PFSK-1 (cell line): ENCODE measurements at regions not wholly inside any gene's neighbourhood (a gene's known extent, or its start where the extent isn't known, plus 50 kb on each side); places are given as distances from the start of the nearest gene placed in this dataset.

ENCODE experiments used
- FOXP2 ChIP-seq: optimal IDR thresholded peaks from 2 replicates; pipeline ENCODE3; 2011; ENCODE audit warnings: borderline replicate concordance, control low read depth, inconsistent platforms; ENCODE audit not compliant: insufficient read depth; ENCODE audit errors: extremely low read length, extremely low read depth
- POLR2AphosphoS5 ChIP-seq: IDR thresholded peaks from 2 replicates; pipeline ENCODE4 v1.6.1; 2012; ENCODE audit warnings: low read depth, mild to moderate bottlenecking, control low read depth, low read length, moderate library complexity
- REST ChIP-seq, 2 experiments: IDR thresholded peaks; 2 replicates each; pipeline versions ENCODE4 v1.6.1 to v1.8.0; 2011 to 2012; ENCODE audit warnings: low read depth in 2 of 2, low read length in 2 of 2, control low read depth in 1 of 2, inconsistent platforms in 1 of 2, mild to moderate bottlenecking in 1 of 2, moderate library complexity in 1 of 2; ENCODE audit not compliant: insufficient read depth in 1 of 2
- SIN3A ChIP-seq: IDR thresholded peaks from 2 replicates; pipeline ENCODE4 v1.6.1; 2012; ENCODE audit warnings: mild to moderate bottlenecking, low read length, moderate library complexity, borderline replicate concordance; ENCODE audit not compliant: insufficient read depth
- TAF1 ChIP-seq: IDR thresholded peaks from 2 replicates; pipeline ENCODE4 v1.6.1; 2012; ENCODE audit warnings: low read length, control low read depth, borderline replicate concordance; ENCODE audit not compliant: insufficient read depth

- TF ChIP-seq REST (IDR thresholded peaks at IDR 0.05; ENCODE audit: insufficient read depth in 1 of 2, low read depth in 2 of 2, low read length in 2 of 2) (no peak), SIN3A (no peak), FOXP2 (no peak), POLR2AphosphoS5 (no peak), TAF1 (no peak)
Observed at GRCh38 chr13:103546271-103546670, 480.1 kb upstream of the SLC10A2 start.

GRCh38 chr13:103542648-103543047 lies 476.4 kb upstream of the SLC10A2 start:
- TF ChIP-seq REST (IDR thresholded peaks at IDR 0.05; ENCODE audit: insufficient read depth in 1 of 2, low read depth in 2 of 2, low read length in 2 of 2) (no peak), TAF1 (no peak), FOXP2 (no peak), SIN3A (no peak), POLR2AphosphoS5 (no peak)

GRCh38 chr13:103540382-103540765 lies 474.2 kb upstream of the SLC10A2 start:
- TF ChIP-seq REST (IDR thresholded peaks at IDR 0.05; ENCODE audit: insufficient read depth in 1 of 2, low read depth in 2 of 2, low read length in 2 of 2): no peak
- TF ChIP-seq POLR2AphosphoS5: no peak
- no peak for TF ChIP-seq SIN3A
- no peak for TF ChIP-seq TAF1
- TF ChIP-seq FOXP2: no peak

GRCh38 chr13:103539721-103540381 lies 473.6 kb upstream of the SLC10A2 start:
- TF ChIP-seq REST (IDR thresholded peaks at IDR 0.05; ENCODE audit: insufficient read depth in 1 of 2, low read depth in 2 of 2, low read length in 2 of 2): no peak
- TF ChIP-seq SIN3A: no peak
- no peak for TF ChIP-seq FOXP2
- no peak for TF ChIP-seq POLR2AphosphoS5
- TF ChIP-seq TAF1: no peak

GRCh38 chr13:103539265-103539664 lies 473.0 kb upstream of the SLC10A2 start:
- TF ChIP-seq FOXP2 (no peak), POLR2AphosphoS5 (no peak), TAF1 (no peak), REST (IDR thresholded peaks at IDR 0.05; ENCODE audit: insufficient read depth in 1 of 2, low read depth in 2 of 2, low read length in 2 of 2) (no peak), SIN3A (no peak)
